NCI-H187 (cell line): ENCODE measurements at regions not wholly inside any gene's neighbourhood (a gene's known extent, or its start where the extent isn't known, plus 50 kb on each side); places are given as distances from the start of the nearest gene placed in this dataset.
"Not testable (repeated sequence)": the region's sequence is repeated elsewhere in the genome, so short reads cannot be mapped to it uniquely, and the experiment has no call there.

Source experiments
- DNase-seq, 2 experiments: peaks; one replicate each; lab custom pipeline; 2025; lab: John Stamatoyannopoulos, UW

DNA sequence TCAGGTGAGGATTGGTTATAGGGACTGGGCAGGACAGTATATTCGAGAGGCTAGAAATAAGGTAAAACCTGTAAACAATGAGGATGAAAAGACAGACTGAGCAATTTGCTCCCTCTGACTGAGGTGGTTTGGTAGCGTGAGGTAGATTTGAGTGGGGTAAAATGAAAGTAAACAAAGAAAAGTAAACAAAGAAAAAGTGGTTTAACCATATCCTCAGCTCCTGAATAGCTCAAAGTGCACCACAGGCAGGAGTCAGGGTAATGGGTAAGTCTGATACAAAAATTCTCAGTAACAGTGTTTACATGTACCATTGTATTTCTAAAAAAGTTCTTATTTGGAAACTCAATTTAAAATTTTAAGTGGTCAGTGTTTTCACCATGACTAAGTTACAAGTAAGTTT, 203.1 kb upstream of the ARRDC3 start:
- DNase-seq, result no peak

- DNase-seq, result no peak
Observed at GRCh38 chr5:91584352-91584751, 201.2 kb upstream of the ARRDC3 start.

DNA sequence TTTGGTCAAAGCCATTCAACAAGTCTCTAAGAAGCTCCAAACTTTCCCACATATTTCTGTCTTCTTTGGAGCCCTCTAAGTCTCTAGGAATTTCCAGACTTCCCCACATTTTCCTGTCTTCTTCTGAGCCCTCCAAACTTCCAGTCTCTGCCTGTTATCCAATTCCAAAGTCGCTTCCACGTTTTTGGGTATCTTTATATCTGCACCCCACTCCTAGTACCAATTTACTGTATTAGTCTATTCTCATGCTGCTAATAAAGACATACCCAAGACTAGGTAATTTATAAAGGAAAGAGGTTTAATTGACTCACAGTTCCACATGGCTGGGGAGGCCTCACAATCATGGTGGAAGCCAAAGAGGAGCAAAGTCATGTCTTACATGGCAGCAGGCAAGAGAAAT, 182.9 kb upstream of the ARRDC3 start:
- DNase-seq, result not testable (repeated sequence)

DNA sequence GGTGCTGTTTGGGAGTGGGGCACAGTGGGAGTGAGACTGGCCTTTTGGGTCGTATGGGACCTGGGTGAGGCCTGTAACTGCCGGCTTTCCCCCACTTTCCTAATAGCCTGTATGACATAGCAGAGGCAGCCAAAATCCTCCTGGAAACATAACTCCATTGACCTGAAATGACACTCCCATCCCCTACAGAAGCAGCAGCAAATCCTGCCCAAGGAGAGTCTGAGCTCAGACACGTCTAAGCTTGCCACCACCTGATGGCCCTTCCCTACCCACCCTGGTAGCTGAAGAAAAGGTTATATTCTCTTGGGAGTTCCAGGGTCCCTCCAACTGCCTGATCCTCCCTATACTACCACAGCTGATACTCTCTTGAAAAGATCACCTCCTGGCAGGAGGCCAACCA, 179.8 kb upstream of the ARRDC3 start:
- DNase-seq, result no peak

- no peak for DNase-seq
Observed at GRCh38 chr5:91541696-91542095, 158.6 kb upstream of the ARRDC3 start.

- DNase-seq, result no peak
Observed at GRCh38 chr5:91538179-91538578, 155.1 kb upstream of the ARRDC3 start.

GRCh38 chr5:91535499-91535898, 152.4 kb upstream of the ARRDC3 start:
- no peak for DNase-seq

- DNase-seq, result no peak
Observed at GRCh38 chr5:91534332-91534731, 151.2 kb upstream of the ARRDC3 start.

DNA sequence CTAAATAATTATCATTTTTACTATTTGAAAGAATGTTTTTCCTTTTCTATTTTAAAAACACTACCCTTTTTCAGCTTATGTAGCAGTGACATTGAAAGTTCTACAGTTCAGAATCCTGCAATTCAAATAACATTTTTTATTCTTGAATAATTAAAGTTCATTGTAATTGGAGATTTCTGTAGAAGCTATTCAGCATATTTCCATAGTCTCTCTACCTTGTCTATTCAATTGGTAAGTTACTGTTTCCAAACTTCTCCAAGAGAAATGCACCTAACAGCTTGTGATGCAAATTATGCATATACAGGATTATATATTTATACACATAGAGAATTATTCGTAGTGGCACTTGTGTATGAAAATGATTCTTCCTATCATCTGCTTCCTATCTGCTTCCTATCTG, 149.7 kb upstream of the ARRDC3 start:
- no peak for DNase-seq

- no peak for DNase-seq
Observed at GRCh38 chr5:91532281-91532680, 149.2 kb upstream of the ARRDC3 start.

DNA sequence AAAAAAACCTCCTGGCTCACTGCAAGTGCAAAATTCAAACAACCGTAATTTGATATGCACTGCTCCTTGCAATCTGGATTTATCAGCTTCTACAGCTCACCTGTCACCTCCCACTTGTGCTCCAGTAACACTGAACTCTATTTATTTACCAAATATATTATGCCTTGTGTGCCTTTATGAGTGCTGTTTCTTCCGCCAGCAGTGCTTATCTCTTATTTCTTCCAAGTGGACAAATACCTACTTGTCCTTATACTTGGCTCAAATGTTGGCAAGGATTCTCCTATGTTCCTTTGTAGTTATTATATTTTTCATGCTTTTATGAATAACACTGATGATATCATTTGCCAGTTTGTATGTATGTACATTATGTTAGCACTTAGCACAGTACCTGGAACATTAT, 145.7 kb upstream of the ARRDC3 start:
- DNase-seq, result no peak

DNA sequence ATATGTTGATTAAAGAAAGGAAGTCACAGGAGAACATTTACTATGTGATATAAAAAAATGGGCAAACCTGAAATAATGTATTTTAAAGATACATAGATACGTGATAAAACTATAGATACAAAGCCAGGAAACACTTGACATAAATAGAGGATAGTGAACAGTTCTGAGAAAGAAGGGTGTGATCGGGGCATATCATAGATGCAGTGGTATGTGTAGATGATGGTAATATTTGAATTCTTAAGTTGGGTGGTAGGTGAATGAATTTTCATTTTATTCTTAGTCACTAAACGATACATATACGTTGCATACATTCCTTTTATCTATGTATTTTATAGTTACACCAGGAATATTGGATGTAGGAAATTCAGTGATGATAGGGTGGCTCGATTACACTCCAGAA, 138.7 kb upstream of the ARRDC3 start:
- DNase-seq, result no peak

DNA sequence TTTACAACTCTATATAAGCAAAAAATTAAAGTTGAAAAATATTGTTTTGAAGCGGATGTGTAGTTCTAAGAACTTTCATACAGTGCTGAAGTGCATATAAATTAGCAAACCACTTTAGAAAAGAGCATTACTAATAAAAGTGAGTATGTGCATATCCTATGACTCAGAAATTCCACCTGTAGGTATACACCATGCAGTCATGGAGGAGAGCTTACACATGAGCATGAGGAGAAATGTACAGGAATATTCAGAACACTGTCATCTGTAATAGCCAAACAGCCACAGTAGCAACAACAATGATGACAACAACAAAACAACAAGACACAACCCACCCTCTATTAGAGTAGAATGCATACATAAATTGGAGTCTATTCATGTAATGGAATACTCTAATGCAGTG, 138.2 kb upstream of the ARRDC3 start:
- no peak for DNase-seq

DNA sequence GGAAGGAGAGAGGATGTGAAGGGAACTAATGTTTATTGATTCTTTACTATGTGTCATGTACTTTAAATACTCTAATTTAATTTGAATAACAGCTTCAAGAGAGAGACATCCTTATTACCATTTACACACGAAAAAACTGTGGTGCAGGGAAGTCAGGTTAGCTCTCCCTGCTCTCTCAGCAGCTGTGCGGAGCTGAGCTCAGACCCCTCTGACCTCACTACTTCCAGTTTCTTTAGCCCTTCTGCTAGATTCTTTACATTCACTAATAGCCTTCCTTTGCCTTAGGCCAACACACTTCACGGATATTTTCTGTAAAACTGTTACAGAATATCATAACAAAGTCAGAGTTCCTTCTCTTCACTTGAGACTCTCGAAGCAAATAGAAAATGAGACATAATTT, 131.3 kb upstream of the ARRDC3 start:
- DNase-seq, result no peak

DNA sequence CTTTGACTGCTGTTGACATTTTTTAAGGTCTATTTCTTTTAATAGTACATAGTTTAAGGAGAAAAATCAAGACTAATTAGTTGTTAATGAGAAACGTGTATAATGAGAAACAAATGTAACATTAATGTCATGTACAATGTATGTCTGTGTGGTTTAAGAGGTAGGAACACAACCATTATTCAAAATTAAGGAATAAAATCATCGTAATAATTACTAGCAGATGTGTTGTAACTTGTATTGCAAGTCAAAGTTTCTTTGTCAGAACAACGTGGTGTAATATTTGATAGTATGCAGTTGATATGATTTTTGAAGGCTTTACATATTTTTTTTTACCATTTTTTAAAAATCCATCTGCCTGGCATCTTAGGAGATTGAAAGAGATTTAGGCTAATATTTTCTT, 120.2 kb upstream of the ARRDC3 start:
- no peak for DNase-seq

GRCh38 chr5:91500758-91501157, 117.6 kb upstream of the ARRDC3 start:
- no peak for DNase-seq

GRCh38 chr5:91499943-91500531, 116.9 kb upstream of the ARRDC3 start:
- DNase-seq, result no peak

DNA sequence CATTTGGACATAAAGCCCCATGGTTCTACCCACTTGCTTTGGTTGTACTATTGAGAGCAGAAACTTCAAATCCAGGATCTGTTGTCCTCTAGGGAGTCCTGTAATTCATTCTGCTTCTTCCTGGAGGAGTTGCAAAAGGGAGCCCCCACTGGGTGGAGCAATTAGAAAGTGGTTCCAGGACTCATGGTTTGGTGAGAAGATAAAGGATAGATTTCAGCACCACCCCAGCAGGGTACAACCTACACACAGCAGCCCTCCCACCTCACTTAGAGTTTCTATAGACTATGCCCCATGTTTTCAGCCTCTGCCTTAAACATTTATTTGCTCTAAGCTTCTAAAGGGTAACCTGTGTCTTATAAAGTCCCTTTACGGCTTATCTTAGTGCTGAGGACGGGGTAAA, 112.6 kb upstream of the ARRDC3 start:
- no peak for DNase-seq

DNA sequence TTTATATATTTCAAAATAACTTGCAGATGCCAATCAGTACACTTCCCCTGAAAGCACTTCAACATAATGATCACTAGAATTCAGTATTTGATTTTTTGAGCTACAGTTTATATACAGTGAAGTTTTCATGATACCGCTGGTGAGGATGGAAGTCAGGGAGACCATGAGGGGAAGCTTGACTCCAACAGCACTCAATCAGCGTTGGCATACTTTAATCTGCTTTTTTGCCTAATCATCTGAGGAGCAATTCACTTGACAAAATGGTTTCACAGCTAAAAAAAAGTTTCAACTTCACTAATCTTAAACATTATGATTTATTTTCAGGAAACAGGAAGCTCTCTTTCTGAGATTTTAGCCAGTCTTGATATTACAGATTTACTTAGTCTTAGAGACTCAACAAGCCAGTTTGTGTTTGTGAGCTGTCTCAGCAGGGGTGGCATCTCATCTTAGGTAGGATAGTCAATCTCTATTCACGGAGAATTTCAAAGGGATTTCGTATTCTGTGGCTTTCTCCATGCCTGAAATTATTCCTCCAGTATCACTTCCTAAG, 111.4 kb upstream of the ARRDC3 start:
- DNase-seq, result no peak

DNA sequence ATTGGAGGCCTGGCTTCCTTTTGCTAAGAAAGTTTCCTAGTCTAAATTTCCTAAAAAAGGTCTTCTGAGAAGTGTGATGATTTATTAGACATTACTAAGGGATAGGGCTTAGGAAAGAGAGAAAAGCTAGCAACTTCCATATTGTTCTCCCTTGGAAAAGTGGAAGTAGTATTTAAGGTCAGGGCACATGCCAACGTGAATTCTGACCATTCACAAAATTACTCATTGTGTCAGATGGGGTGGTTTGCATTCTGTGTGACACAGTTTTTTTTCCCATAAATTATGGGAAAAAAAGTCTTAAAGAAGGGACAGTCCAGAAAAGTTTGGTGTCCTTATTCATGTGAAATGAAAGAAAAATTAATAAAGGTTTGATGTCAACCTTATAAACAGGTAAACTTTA, 110.0 kb upstream of the ARRDC3 start:
- DNase-seq, result no peak

DNA sequence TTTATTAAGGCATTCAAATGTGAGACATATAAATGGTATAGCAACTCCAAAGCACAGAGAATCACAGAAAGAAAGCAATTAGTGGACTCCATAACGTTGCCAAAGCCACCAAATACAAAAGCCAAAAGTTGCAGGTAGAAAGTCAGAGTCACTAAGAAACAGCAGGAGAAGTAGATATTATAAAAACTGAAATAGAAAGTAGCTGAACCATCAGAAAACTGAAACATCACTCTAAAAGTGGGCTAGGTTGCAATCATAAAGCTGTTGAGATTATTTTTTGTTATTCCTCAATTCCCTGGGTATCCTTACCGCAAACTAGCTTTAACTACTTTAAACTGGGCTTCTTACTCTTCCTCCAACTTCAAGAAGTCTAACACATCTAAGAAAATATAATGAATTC, 108.1 kb upstream of the ARRDC3 start:
- no peak for DNase-seq

- no peak for DNase-seq
Observed at GRCh38 chr5:91490316-91490715, 107.2 kb upstream of the ARRDC3 start.

DNA sequence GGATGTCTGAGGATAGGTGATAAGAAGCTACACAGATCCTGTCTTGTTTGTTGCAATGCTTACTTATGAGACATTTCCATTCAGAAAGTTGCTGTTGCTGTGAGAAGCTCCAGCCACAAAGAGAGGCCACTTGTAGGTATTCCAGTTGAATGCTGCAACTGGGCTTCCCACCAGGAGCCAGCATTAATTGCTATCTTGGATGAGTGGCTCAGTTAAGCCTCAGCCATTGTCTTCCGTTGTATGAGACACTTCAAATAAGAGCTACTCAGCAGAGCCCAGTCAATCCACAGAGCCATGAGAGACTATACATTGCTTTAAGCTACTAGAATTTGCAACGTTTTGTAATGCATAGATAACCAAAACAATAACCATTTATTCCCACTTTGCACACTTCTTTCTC, 104.3 kb upstream of the ARRDC3 start:
- peak; percentile 23 to 38 for DNase-seq

DNA sequence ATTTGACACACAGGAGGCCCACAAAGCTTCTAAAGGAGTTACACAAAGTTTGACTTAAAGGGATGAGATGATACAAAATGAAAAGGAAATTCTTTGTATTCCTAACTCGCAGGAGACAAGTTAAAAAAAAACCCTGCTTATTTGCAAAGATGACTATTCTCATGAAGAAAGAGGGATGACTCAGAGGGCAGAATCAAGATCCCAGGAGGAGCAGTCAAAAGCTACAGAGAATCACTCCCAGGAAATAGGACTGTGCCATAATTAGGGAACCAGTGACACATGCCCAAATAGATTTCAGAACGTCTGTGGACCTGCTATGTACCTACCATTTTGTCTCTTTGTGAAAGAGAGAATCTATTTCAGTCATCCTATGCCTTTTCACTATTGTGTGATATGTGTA, 103.5 kb upstream of the ARRDC3 start:
- no peak for DNase-seq

- DNase-seq, result no peak
Observed at GRCh38 chr5:91484662-91485061, 101.5 kb upstream of the ARRDC3 start.
